ENCODE measurements at regions not wholly inside any gene's neighbourhood (a gene's known extent, or its start where the extent isn't known, plus 50 kb on each side); places are given as distances from the start of the nearest gene placed in this dataset.

DNA sequence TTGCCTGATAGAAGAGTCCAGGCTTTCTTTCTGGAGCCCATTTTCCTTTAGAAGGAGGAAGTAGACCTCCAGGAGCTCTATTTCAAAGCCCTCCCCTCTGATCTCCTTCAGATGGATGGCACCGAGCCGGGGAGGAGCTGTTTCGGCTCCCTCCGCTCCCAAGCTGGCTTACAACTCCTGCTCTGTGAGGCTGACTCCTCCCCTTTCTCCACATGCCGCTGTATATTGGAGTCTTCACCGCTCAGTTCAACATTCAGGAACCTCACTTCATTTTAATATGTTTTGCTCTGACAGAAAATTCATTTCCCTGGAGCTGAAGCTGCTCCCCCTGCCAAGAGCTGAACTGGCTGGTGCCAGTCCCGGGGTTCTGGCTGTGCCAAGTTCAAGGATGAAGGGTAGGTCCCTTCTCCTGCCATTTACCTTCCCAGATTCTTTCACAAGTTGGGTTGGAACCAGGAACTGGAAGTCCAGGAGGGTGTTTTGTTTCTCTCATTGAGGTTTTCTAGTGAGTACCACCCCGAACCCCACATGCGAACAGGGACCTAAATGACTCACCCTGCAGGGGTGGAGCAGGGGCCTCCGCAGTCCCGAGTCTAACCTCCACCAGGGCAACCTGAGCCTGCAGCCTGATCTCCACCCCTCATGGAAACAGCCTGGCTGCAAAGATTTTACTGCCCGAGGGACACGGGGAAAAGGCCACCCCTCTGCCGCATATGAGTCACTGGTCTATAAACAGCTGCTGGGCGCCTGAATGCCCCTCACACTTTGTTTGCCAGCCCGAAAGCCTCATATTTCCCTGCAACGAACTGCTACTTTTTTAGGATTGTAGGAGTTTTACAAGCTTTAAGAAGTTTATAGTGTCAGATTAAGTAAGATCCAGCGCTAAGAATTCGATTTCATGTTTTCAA, 68.6 kb upstream of the FOXA2 start:
- CTCF ChIA-PET: interaction anchor here (0.7 kb wide), 1 partner anchor 44 kb away, joined by 3 read pairs; no protein-coding TSS in a partner anchor
- Histone ChIP-seq H3K27me3 (replicated peaks in 2 of 5; ENCODE audit: control insufficient read depth in 4 of 5, insufficient read depth in 5 of 5, low read length in 4 of 5) (peaks cover 0 to 9% (median under 1%) of the 10 kb centered on the region in 5 experiments), H3K36me3 (ENCODE audit: control insufficient read depth in 4 of 4, insufficient read depth in 4 of 4, low read length in 3 of 4) (no peaks in the 10 kb centered on the region), H3K9me3 (ENCODE audit: control extremely low read depth in 1 of 5, control insufficient read depth in 4 of 5, insufficient read depth in 2 of 5, low read depth in 1 of 5, low read length in 4 of 5) (no peaks in the 10 kb centered on the region), H3K4me3 (ENCODE audit: control insufficient read depth in 1 of 7, extremely low read depth in 1 of 7, insufficient read depth in 4 of 7, low read depth in 2 of 7, low read length in 6 of 7) (no peak overlapping the region), H3K27ac (ENCODE audit: insufficient read depth in 1 of 2, low read depth in 1 of 2, low read length in 2 of 2, poor library complexity in 1 of 2, severe bottlenecking in 2 of 2) (no peak overlapping the region), H3K4me1 (ENCODE audit: control extremely low read depth in 1 of 4, control insufficient read depth in 4 of 4, insufficient read depth in 4 of 4, low read length in 3 of 4) (no peaks in the 10 kb centered on the region)
- WGBS (ENCODE audit: insufficient coverage): 74% methylated on average over 15 of the region's 19 CpGs
- no peak for DNase-seq
- POLR2A ChIA-PET: no interaction called here

GRCh38 chr20:22653658-22654642, 69.6 kb upstream of the FOXA2 start:
- no peaks in the 10 kb centered on the region for H3K4me1 ChIP-seq (ENCODE audit: control extremely low read depth in 1 of 4, control insufficient read depth in 4 of 4, insufficient read depth in 4 of 4, low read length in 3 of 4)
- H3K27me3 ChIP-seq (replicated peaks in 2 of 5; ENCODE audit: control insufficient read depth in 4 of 5, insufficient read depth in 5 of 5, low read length in 4 of 5): peaks cover 0 to 9% (median 3%) of the 10 kb centered on the region in 5 experiments
- no peaks in the 10 kb centered on the region for H3K9me3 ChIP-seq (ENCODE audit: control extremely low read depth in 1 of 5, control insufficient read depth in 4 of 5, insufficient read depth in 2 of 5, low read depth in 1 of 5, low read length in 4 of 5)
- no peak overlapping the region for H3K27ac ChIP-seq (ENCODE audit: insufficient read depth in 1 of 2, low read depth in 1 of 2, low read length in 2 of 2, poor library complexity in 1 of 2, severe bottlenecking in 2 of 2)
- DNase-seq: no peak
- 96% methylated on average over 19 of the region's 21 CpGs for WGBS (ENCODE audit: insufficient coverage)
- H3K36me3 ChIP-seq (ENCODE audit: control insufficient read depth in 4 of 4, insufficient read depth in 4 of 4, low read length in 3 of 4): no peaks in the 10 kb centered on the region
- no peak overlapping the region for H3K4me3 ChIP-seq (ENCODE audit: control insufficient read depth in 1 of 7, extremely low read depth in 1 of 7, insufficient read depth in 4 of 7, low read depth in 2 of 7, low read length in 6 of 7)
- ChIA-PET CTCF (interaction anchor here (0.7 kb wide), 1 partner anchor 43 kb away, joined by 3 read pairs; no protein-coding TSS in a partner anchor), POLR2A (no interaction called here)

GRCh38 chr20:22663528-22664025, 79.2 kb upstream of the FOXA2 start:
- DNase-seq: no peak
- ChIA-PET POLR2A (no interaction called here), CTCF (no interaction called here)
- Histone ChIP-seq H3K4me3 (ENCODE audit: control insufficient read depth in 1 of 7, extremely low read depth in 1 of 7, insufficient read depth in 4 of 7, low read depth in 2 of 7, low read length in 6 of 7) (no peak overlapping the region), H3K27ac (ENCODE audit: insufficient read depth in 1 of 2, low read depth in 1 of 2, low read length in 2 of 2, poor library complexity in 1 of 2, severe bottlenecking in 2 of 2) (no peak overlapping the region), H3K27me3 (replicated peaks in 2 of 5; ENCODE audit: control insufficient read depth in 4 of 5, insufficient read depth in 5 of 5, low read length in 4 of 5) (peaks cover 0 to 15% (median 4%) of the 10 kb centered on the region in 5 experiments), H3K4me1 (ENCODE audit: control extremely low read depth in 1 of 4, control insufficient read depth in 4 of 4, insufficient read depth in 4 of 4, low read length in 3 of 4) (no peaks in the 10 kb centered on the region), H3K36me3 (ENCODE audit: control insufficient read depth in 4 of 4, insufficient read depth in 4 of 4, low read length in 3 of 4) (no peaks in the 10 kb centered on the region), H3K9me3 (ENCODE audit: control extremely low read depth in 1 of 5, control insufficient read depth in 4 of 5, insufficient read depth in 2 of 5, low read depth in 1 of 5, low read length in 4 of 5) (peaks cover 0 to 15% (median 2%) of the 10 kb centered on the region in 5 experiments)
- WGBS (ENCODE audit: insufficient coverage): 57% methylated on average over 4 of the region's 4 CpGs

DNA sequence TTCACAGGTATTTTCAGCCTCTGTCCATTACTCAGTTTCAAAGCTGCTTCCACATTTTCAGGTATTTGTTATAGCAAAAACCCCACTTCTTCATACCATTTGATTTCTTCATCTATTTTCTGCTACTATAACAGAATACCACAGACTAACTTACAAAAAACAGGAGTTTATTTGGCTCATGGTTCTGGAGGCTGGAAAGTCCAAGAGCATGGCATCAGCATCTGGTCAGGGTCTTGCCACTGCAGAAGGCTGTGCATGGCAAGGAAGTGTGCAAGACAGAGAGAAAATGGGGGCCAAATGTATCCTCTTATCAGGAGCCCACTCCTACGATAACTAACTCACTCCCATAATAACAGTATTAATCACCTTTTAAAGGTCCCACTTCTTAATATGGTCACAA, 82.8 kb upstream of the FOXA2 start:
- Histone ChIP-seq H3K27ac (ENCODE audit: insufficient read depth in 1 of 2, low read depth in 1 of 2, low read length in 2 of 2, poor library complexity in 1 of 2, severe bottlenecking in 2 of 2) (no peak overlapping the region), H3K27me3 (replicated peaks in 2 of 5; ENCODE audit: control insufficient read depth in 4 of 5, insufficient read depth in 5 of 5, low read length in 4 of 5) (peaks cover 0 to 17% (median 4%) of the 10 kb centered on the region in 5 experiments), H3K4me3 (ENCODE audit: control insufficient read depth in 1 of 7, extremely low read depth in 1 of 7, insufficient read depth in 4 of 7, low read depth in 2 of 7, low read length in 6 of 7) (no peak overlapping the region), H3K36me3 (ENCODE audit: control insufficient read depth in 4 of 4, insufficient read depth in 4 of 4, low read length in 3 of 4) (no peaks in the 10 kb centered on the region), H3K4me1 (ENCODE audit: control extremely low read depth in 1 of 4, control insufficient read depth in 4 of 4, insufficient read depth in 4 of 4, low read length in 3 of 4) (no peaks in the 10 kb centered on the region), H3K9me3 (ENCODE audit: control extremely low read depth in 1 of 5, control insufficient read depth in 4 of 5, insufficient read depth in 2 of 5, low read depth in 1 of 5, low read length in 4 of 5) (peaks cover 0 to 31% (median 5%) of the 10 kb centered on the region in 5 experiments)
- POLR2A ChIA-PET: no interaction called here
- WGBS (ENCODE audit: insufficient coverage): no CpG with 5 or more reads among the region's 1 CpG
- CTCF ChIA-PET: no interaction called here
- no peak for DNase-seq

- peaks cover 0 to 7% (median 0%) of the 10 kb centered on the region in 5 experiments for H3K27me3 ChIP-seq (replicated peaks in 2 of 5; ENCODE audit: control insufficient read depth in 4 of 5, insufficient read depth in 5 of 5, low read length in 4 of 5)
- peaks cover 0 to 24% (median 5%) of the 10 kb centered on the region in 5 experiments for H3K9me3 ChIP-seq (ENCODE audit: control extremely low read depth in 1 of 5, control insufficient read depth in 4 of 5, insufficient read depth in 2 of 5, low read depth in 1 of 5, low read length in 4 of 5)
- H3K4me1 ChIP-seq (ENCODE audit: control extremely low read depth in 1 of 4, control insufficient read depth in 4 of 4, insufficient read depth in 4 of 4, low read length in 3 of 4): peaks cover 0 to 2% (median 0%) of the 10 kb centered on the region in 4 experiments
- ChIA-PET POLR2A (no interaction called here), CTCF (interaction anchor here (0.6 to 0.7 kb wide), 2 partner anchors 62 to 1347 kb away, joined by 3 read pairs; no protein-coding TSS in a partner anchor)
- H3K4me3 ChIP-seq (ENCODE audit: control insufficient read depth in 1 of 7, extremely low read depth in 1 of 7, insufficient read depth in 4 of 7, low read depth in 2 of 7, low read length in 6 of 7): no peak overlapping the region
- no peak for DNase-seq
- H3K27ac ChIP-seq (ENCODE audit: insufficient read depth in 1 of 2, low read depth in 1 of 2, low read length in 2 of 2, poor library complexity in 1 of 2, severe bottlenecking in 2 of 2): no peak overlapping the region
- no CpG with 5 or more reads among the region's 1 CpG for WGBS (ENCODE audit: insufficient coverage)
- no peaks in the 10 kb centered on the region for H3K36me3 ChIP-seq (ENCODE audit: control insufficient read depth in 4 of 4, insufficient read depth in 4 of 4, low read length in 3 of 4)
These were observed 87.8 kb upstream of the FOXA2 start for GRCh38 chr20:22672191-22672590.

DNA sequence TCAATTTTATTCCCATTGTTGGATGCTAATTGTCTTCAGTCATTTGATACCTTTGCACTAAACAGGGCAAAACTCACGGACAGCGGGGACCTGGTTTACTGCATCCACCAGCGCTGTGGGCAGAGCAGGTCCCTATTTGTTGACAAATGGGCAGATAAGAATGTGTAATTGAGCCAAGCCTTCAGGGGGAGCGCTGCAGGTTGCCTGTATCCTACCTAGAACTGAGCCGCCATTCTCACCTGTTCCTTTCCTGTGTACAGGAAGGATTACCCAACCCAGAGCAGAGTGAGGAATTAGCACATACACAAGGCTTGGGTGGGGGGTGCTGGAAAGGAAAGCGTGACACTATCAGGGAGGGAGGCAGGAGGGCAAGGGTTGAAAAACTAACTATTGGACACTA, 89.1 kb upstream of the FOXA2 start:
- Histone ChIP-seq H3K27ac (ENCODE audit: insufficient read depth in 1 of 2, low read depth in 1 of 2, low read length in 2 of 2, poor library complexity in 1 of 2, severe bottlenecking in 2 of 2) (no peak overlapping the region), H3K36me3 (ENCODE audit: control insufficient read depth in 4 of 4, insufficient read depth in 4 of 4, low read length in 3 of 4) (no peaks in the 10 kb centered on the region), H3K9me3 (ENCODE audit: control extremely low read depth in 1 of 5, control insufficient read depth in 4 of 5, insufficient read depth in 2 of 5, low read depth in 1 of 5, low read length in 4 of 5) (peaks cover 0 to 16% (median 3%) of the 10 kb centered on the region in 5 experiments), H3K4me3 (ENCODE audit: control insufficient read depth in 1 of 7, extremely low read depth in 1 of 7, insufficient read depth in 4 of 7, low read depth in 2 of 7, low read length in 6 of 7) (no peak overlapping the region), H3K4me1 (ENCODE audit: control extremely low read depth in 1 of 4, control insufficient read depth in 4 of 4, insufficient read depth in 4 of 4, low read length in 3 of 4) (peaks cover 0 to 2% (median 0%) of the 10 kb centered on the region in 4 experiments), H3K27me3 (replicated peaks in 2 of 5; ENCODE audit: control insufficient read depth in 4 of 5, insufficient read depth in 5 of 5, low read length in 4 of 5) (peaks cover 0 to 7% (median 0%) of the 10 kb centered on the region in 5 experiments)
- ChIA-PET CTCF (no interaction called here), POLR2A (no interaction called here)
- WGBS (ENCODE audit: insufficient coverage): 95% methylated on average over 4 of the region's 6 CpGs
- DNase-seq: no peak

All from common myeloid progenitor, CD34-positive (primary cell).